WI38 (cell line): ENCODE measurements at regions not wholly inside any gene's neighbourhood (a gene's known extent, or its start where the extent isn't known, plus 50 kb on each side); places are given as distances from the start of the nearest gene placed in this dataset.

Source experiments
- H3K4me3 ChIP-seq: 2 replicates; pipeline ENCODE4 v1.5.1; 2011; ENCODE audit warnings: low read depth, mild to moderate bottlenecking, control low read depth, low read length
- CTCF ChIP-seq: IDR thresholded peaks from 2 replicates; pipeline ENCODE4 v1.5.1; 2012; ENCODE audit warnings: low read depth, mild to moderate bottlenecking, control low read depth, low read length

- TF ChIP-seq CTCF: no peak
- no peak overlapping the region for H3K4me3 ChIP-seq
These were observed 363.8 kb upstream of the SHH start for GRCh38 chr7:156176039-156176438.

- TF ChIP-seq CTCF: no peak
These were observed 362.7 kb upstream of the SHH start for GRCh38 chr7:156175003-156175402.

GRCh38 chr7:156174428-156174827 lies 362.2 kb upstream of the SHH start:
- H3K4me3 ChIP-seq: no peak overlapping the region
- TF ChIP-seq CTCF: no peak

More at GRCh38 chr7:156175003-156175402, 362.7 kb upstream of the SHH start:
- H3K4me3 ChIP-seq: no peak overlapping the region

GRCh38 chr7:156173748-156174353 lies 361.6 kb upstream of the SHH start:
- TF ChIP-seq CTCF: no peak

GRCh38 chr7:156173346-156173745 lies 361.1 kb upstream of the SHH start:
- H3K4me3 ChIP-seq: no peak overlapping the region
- no peak for TF ChIP-seq CTCF

More at GRCh38 chr7:156173748-156174353, 361.6 kb upstream of the SHH start:
- H3K4me3 ChIP-seq: no peak overlapping the region

GRCh38 chr7:156172638-156173037 lies 360.4 kb upstream of the SHH start:
- no peak for TF ChIP-seq CTCF
- H3K4me3 ChIP-seq: no peak overlapping the region

- no peak overlapping the region for H3K4me3 ChIP-seq
- TF ChIP-seq CTCF: no peak
These were observed 357.5 kb upstream of the SHH start for GRCh38 chr7:156169474-156170370.
